ENCODE measurements at regions not wholly inside any gene's neighbourhood (a gene's known extent, or its start where the extent isn't known, plus 50 kb on each side); places are given as distances from the start of the nearest gene placed in this dataset.

GRCh38 chr11:13140873-13141655 lies 131.9 kb downstream of the RASSF10 start:
- DNase-seq (ENCODE audit: low spot score) (peak; percentile 48), FAIRE-seq (no peak), ATAC-seq (peak; percentile 55)
- peak overlapping the region; percentile 93 for H3K9ac ChIP-seq (ENCODE audit: insufficient read depth, low read depth, low read length)
- no peaks in the 10 kb centered on the region for H4K20me1 ChIP-seq (ENCODE audit: insufficient read depth, low read length)
- no peaks in the 10 kb centered on the region for H3K9me3 ChIP-seq (ENCODE audit: low read length)
- intact Hi-C loops (cut with micrococcal nuclease; ENCODE audit: unreplicated experiment) = loop anchor here (2.0 to 10.0 kb wide), 3 partner anchors 26 to 128 kb away; no protein-coding TSS in a partner anchor
- in situ Hi-C loops (cut with HindIII; ENCODE audit: extremely low pct_ligation_motif_present, low pct_unique_long_range_greater_than_20kb) = no loop called here
- H3K27me3 ChIP-seq (ENCODE audit: control insufficient read depth in 1 of 2, insufficient read depth in 2 of 2, low read length in 2 of 2) = no peaks in the 10 kb centered on the region
- peak overlapping the region; percentile 99 for H3K27ac ChIP-seq (ENCODE audit: extremely low read length, insufficient read depth, low read length)
- no peak overlapping the region for H2AFZ ChIP-seq (ENCODE audit: low read length)
- BruUV-seq (replicated peaks) = TSS peak; percentile 93
- POLR2A ChIA-PET = interaction anchor here (0.9 to 3.1 kb wide), 12 partner anchors 11 to 177 kb away, joined by 3 to 25 read pairs (median 4); partner anchors contain the start of gene RASSF10
- WGBS (ENCODE audit: low lambda C conversion rate) = 58% methylated on average over 9 of the region's 10 CpGs
- peaks cover 91% of the 10 kb centered on the region for H3K4me1 ChIP-seq (ENCODE audit: insufficient read depth, low read length)
- H3K4me2 ChIP-seq (ENCODE audit: low read depth, low read length) = peak overlapping the region; percentile 73
- H3K79me2 ChIP-seq (ENCODE audit: insufficient read depth, low read length) = no peaks in the 10 kb centered on the region
- H3K36me3 ChIP-seq (replicated peaks in 1 of 2; ENCODE audit: control insufficient read depth in 1 of 2, insufficient read depth in 2 of 2, low read length in 2 of 2) = no peaks in the 10 kb centered on the region
- peak overlapping the region in 1 of 3 experiments; percentile 53; a peak in 2 of 6 replicates for H3K4me3 ChIP-seq (replicated peaks in 1 of 3; ENCODE audit: insufficient read depth in 1 of 3, low read depth in 2 of 3, low read length in 3 of 3)
- CTCF ChIA-PET (ENCODE audit: low intra/inter-chr PET ratio, low total read pairs) = no interaction called here
- 0 out of 2 replicates have a peak, but pooled peaks have one; percentile 39 for TF ChIP-seq ZNF589 (CRISPR knock-in tag; conservative IDR thresholded peaks at IDR 0.05)
- TF ChIP-seq POGZ (CRISPR knock-in tag; IDR thresholded peaks at IDR 0.05) = no peak
- TF ChIP-seq ZNF609 (CRISPR knock-in tag; IDR thresholded peaks at IDR 0.05; ENCODE audit: borderline replicate concordance) = no peak
- no peak for TF ChIP-seq ISX (CRISPR knock-in tag; conservative IDR thresholded peaks at IDR 0.05)
- 0 out of 2 replicates have a peak, but pooled peaks have one; percentile 66 for TF ChIP-seq EED (CRISPR knock-in tag; IDR thresholded peaks at IDR 0.05)
- 0 out of 2 replicates have a peak, but pooled peaks have one; percentile 22 for TF ChIP-seq ZBTB38 (CRISPR knock-in tag; IDR thresholded peaks at IDR 0.05)
- TF ChIP-seq, protein P1, sequence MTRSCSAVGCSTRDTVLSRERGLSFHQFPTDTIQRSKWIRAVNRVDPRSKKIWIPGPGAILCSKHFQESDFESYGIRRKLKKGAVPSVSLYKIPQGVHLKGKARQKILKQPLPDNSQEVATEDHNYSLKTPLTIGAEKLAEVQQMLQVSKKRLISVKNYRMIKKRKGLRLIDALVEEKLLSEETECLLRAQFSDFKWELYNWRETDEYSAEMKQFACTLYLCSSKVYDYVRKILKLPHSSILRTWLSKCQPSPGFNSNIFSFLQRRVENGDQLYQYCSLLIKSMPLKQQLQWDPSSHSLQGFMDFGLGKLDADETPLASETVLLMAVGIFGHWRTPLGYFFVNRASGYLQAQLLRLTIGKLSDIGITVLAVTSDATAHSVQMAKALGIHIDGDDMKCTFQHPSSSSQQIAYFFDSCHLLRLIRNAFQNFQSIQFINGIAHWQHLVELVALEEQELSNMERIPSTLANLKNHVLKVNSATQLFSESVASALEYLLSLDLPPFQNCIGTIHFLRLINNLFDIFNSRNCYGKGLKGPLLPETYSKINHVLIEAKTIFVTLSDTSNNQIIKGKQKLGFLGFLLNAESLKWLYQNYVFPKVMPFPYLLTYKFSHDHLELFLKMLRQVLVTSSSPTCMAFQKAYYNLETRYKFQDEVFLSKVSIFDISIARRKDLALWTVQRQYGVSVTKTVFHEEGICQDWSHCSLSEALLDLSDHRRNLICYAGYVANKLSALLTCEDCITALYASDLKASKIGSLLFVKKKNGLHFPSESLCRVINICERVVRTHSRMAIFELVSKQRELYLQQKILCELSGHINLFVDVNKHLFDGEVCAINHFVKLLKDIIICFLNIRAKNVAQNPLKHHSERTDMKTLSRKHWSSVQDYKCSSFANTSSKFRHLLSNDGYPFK (CRISPR knock-in tag; IDR thresholded peaks at IDR 0.05; ENCODE audit: borderline replicate concordance) = 0 out of 2 replicates have a peak, but pooled peaks have one; percentile 5
- 0 out of 2 replicates have a peak, but pooled peaks have one; percentile 15 for TF ChIP-seq NCOA1 (CRISPR knock-in tag; IDR thresholded peaks at IDR 0.05)
- TF ChIP-seq ZNF777 (CRISPR knock-in tag; IDR thresholded peaks at IDR 0.05) = no peak
- TF ChIP-seq RFX5 (IDR thresholded peaks at IDR 0.05; ENCODE audit: low read depth, low read length) = no peak
- no peak for TF ChIP-seq MAZ (IDR thresholded peaks at IDR 0.05; ENCODE audit: borderline replicate concordance, low read depth, low read length)
- peak; percentile 10; the same call in 1 of the 2 replicates for TF ChIP-seq MAZ (CRISPR knock-in tag; IDR thresholded peaks at IDR 0.05; ENCODE audit: low read depth)
- TF ChIP-seq EEA1 (CRISPR knock-in tag; IDR thresholded peaks at IDR 0.05; ENCODE audit: borderline replicate concordance) = no peak
- peak; percentile 99 for TF ChIP-seq ZC3H4 (CRISPR knock-in tag; IDR thresholded peaks at IDR 0.05; ENCODE audit: borderline replicate concordance)
- TF ChIP-seq ZNF451 (CRISPR knock-in tag; IDR thresholded peaks at IDR 0.05) = 0 out of 2 replicates have a peak, but pooled peaks have one; percentile 6
- TF ChIP-seq SSRP1 (CRISPR knock-in tag; IDR thresholded peaks at IDR 0.05) = peak; percentile 63; the same call in 1 of the 2 replicates
- no peak for TF ChIP-seq PAF1 (CRISPR knock-in tag; IDR thresholded peaks at IDR 0.05)

All from HepG2 (cell line).